GM06990 (cell line): ENCODE measurements at regions not wholly inside any gene's neighbourhood (a gene's known extent, or its start where the extent isn't known, plus 50 kb on each side); places are given as distances from the start of the nearest gene placed in this dataset.

ENCODE experiments used
- DNase-seq: peaks from one replicate; pipeline ENCODE4 v3.0.0-alpha.2; 2011; ENCODE audit not compliant: insufficient read length; ENCODE audit errors: extremely low read depth
- H3K27me3 ChIP-seq: replicated peaks from 2 replicates; pipeline ENCODE4 v1.6.0; 2011; ENCODE audit warnings: low read length; ENCODE audit not compliant: control insufficient read depth, insufficient read depth
- H3K36me3 ChIP-seq: 2 replicates; pipeline ENCODE4 v1.5.1; 2011; ENCODE audit warnings: low read length; ENCODE audit not compliant: control insufficient read depth, insufficient read depth
- H3K4me3 ChIP-seq: replicated peaks from 2 replicates; pipeline ENCODE4 v1.5.1; 2011; ENCODE audit warnings: low read depth, mild to moderate bottlenecking, control low read depth, low read length
- TF ChIP-seq, protein P1 (sequence below): IDR thresholded peaks from 2 replicates; pipeline ENCODE4 v1.5.1; 2011; ENCODE audit warnings: low read length, control low read depth, mild to moderate bottlenecking, inconsistent platforms; ENCODE audit not compliant: insufficient read depth, poor library complexity, severe bottlenecking

DNA sequence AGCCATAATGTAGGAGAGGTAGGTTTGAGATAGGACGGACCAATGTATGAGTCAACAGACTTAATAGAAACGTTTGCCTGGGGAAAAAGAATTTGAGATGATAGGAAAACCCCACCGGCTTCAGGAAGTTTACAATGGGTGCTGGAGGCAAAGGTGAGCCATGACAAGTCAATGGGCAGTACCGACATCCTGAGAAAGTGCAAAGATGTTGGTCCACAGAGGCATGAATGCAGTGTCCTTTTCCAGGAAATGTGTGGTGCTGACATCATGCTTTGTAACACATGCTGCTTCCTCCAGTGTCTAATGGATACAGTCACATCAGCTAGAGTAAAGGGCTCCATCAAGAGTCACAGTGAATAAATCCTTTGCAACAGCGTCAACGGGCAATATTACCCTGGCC lies 533.6 kb downstream of the INHBA start:
- Histone ChIP-seq H3K36me3 (no peaks in the 10 kb centered on the region), H3K4me3 (no peak overlapping the region), H3K27me3 (no peaks in the 10 kb centered on the region)
- TF ChIP-seq, protein P1, sequence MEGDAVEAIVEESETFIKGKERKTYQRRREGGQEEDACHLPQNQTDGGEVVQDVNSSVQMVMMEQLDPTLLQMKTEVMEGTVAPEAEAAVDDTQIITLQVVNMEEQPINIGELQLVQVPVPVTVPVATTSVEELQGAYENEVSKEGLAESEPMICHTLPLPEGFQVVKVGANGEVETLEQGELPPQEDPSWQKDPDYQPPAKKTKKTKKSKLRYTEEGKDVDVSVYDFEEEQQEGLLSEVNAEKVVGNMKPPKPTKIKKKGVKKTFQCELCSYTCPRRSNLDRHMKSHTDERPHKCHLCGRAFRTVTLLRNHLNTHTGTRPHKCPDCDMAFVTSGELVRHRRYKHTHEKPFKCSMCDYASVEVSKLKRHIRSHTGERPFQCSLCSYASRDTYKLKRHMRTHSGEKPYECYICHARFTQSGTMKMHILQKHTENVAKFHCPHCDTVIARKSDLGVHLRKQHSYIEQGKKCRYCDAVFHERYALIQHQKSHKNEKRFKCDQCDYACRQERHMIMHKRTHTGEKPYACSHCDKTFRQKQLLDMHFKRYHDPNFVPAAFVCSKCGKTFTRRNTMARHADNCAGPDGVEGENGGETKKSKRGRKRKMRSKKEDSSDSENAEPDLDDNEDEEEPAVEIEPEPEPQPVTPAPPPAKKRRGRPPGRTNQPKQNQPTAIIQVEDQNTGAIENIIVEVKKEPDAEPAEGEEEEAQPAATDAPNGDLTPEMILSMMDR = no peak
- no peak for DNase-seq

DNA sequence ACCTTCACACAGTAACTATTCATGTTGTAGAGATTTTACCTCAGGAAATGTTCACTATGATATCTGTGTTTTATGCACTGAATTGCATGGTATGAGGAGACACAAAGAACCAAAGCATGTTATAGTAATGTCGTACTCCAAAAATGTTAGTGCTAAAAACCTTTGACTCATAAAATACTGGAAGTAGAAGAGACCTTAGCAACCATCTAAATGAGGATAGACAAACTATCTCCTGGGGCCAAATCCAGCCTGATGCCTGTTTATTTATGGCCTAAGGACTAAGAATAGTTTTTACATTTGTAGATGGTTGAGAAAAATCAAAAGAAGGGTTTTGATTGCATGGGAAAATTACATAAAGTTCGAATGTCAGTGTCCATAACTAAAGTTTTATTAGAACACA lies 535.1 kb downstream of the INHBA start:
- no peak overlapping the region for H3K4me3 ChIP-seq
- no peak for DNase-seq
- TF ChIP-seq, protein P1 = no peak
- H3K27me3 ChIP-seq = no peaks in the 10 kb centered on the region
- H3K36me3 ChIP-seq = no peaks in the 10 kb centered on the region

DNA sequence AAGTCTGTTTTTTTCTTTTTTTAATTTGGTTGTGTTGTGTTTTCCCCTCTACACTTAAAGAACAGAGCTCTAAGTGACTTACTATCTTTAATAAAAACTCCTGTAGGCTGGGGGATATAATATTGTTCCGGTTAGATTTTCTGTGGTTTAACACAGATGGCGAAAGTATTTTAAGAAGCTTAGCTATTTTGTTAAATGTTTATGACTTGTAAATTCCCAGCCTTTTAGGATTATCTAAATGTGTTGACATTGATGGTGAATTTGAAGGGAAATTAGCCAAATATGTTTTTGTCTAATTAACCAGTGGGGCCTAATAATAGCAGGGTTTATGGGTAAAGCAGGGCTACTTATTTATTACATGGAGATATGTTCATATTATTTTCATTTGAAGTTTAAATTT lies 538.5 kb downstream of the INHBA start:
- Histone ChIP-seq H3K27me3 (no peaks in the 10 kb centered on the region), H3K36me3 (no peaks in the 10 kb centered on the region), H3K4me3 (no peak overlapping the region)
- TF ChIP-seq, protein P1 = no peak
- no peak for DNase-seq

DNA sequence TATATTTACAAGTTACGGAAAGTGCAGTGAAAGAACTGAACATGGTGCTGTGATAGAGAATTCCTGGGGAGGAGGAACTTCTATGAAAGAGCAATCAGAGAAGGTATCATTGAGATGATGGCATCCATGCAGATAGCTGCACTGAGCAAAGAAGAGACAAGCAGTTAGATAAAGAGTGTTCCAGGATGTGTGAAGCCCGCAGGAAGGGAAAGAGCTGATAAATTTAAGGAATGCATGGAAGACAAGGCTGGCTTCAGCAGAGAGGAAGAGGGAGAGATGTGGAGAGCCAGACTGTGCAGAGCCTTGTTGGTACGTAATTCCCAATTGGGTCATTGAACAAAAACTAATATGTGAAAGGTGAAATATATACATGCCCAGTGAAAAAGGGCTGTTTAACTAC lies 538.9 kb downstream of the INHBA start:
- H3K36me3 ChIP-seq = no peaks in the 10 kb centered on the region
- no peaks in the 10 kb centered on the region for H3K27me3 ChIP-seq
- TF ChIP-seq, protein P1 = no peak
- H3K4me3 ChIP-seq = no peak overlapping the region
- no peak for DNase-seq

GRCh38 chr7:41162612-41163011 lies 540.3 kb downstream of the INHBA start:
- no peak overlapping the region for H3K4me3 ChIP-seq
- no peaks in the 10 kb centered on the region for H3K27me3 ChIP-seq
- H3K36me3 ChIP-seq = no peaks in the 10 kb centered on the region
- no peak for DNase-seq
- TF ChIP-seq, protein P1 = no peak

GRCh38 chr7:41161041-41161587 lies 541.8 kb downstream of the INHBA start:
- TF ChIP-seq, protein P1 = no peak
- Histone ChIP-seq H3K27me3 (no peaks in the 10 kb centered on the region), H3K4me3 (no peak overlapping the region), H3K36me3 (no peaks in the 10 kb centered on the region)
- no peak for DNase-seq
